A549 (cell line): ENCODE measurements at regions not wholly inside any gene's neighbourhood (a gene's known extent, or its start where the extent isn't known, plus 50 kb on each side); places are given as distances from the start of the nearest gene placed in this dataset.
A peak's percentile ranks its signal among the peaks of the same experiment; 100 is the strongest.

Experiments used
- ATAC-seq, 2 experiments: fragments of 200-7000 bp in 1 of 2; fragments of >200 bp in 1 of 2; cut with Nextera tagmentation in 1 of 2; cut with Tn5 transposase in 1 of 2; 3 replicates each; pipeline versions ENCODE4 v1.8.0 to v1.9.1; 2018 to 2020; ENCODE audit warnings: mild to moderate bottlenecking in 1 of 2, moderate library complexity in 1 of 2
- CTCF ChIA-PET: fragments of 300-600 bp; sonication (Branson Sonifier 250); formaldehyde crosslinking; extraction: SDS; loops from one replicate; lab custom pipeline; 2021; ENCODE audit warnings: antibody characterized with exemption, inconsistent platforms; lab: Yijun Ruan, JAX
- POLR2A ChIA-PET: fragments of 350-600 bp; formaldehyde crosslinking; extraction: SDS; loops from one replicate; lab custom pipeline; 2021; ENCODE audit warnings: antibody characterized with exemption, inconsistent platforms; lab: Yijun Ruan, JAX
- DNase-seq, 2 experiments: peaks; one replicate each; pipeline versions ENCODE4 v3.0.0 to v3.0.0-alpha.2; 2011 to 2016; ENCODE audit warnings: low read depth in 1 of 2, low spot score in 1 of 2
- FAIRE-seq: peaks from 2 replicates; lab custom pipeline; 2011; peaks lifted over from hg19 to GRCh38; lab: Jason Lieb, UNC
- H3K27ac ChIP-seq, 2 experiments: fragments of >200 bp; sonication (Bioruptor Twin); formaldehyde crosslinking; 3 replicates each; pipeline ENCODE4 v1.5.1; 2016 to 2017
- H3K4me1 ChIP-seq: fragments of >200 bp; sonication (Bioruptor Twin); formaldehyde crosslinking; 3 replicates; pipeline ENCODE4 v1.6.1; 2016
- H3K4me2 ChIP-seq: fragments of >200 bp; sonication (Bioruptor Twin); formaldehyde crosslinking; 3 replicates; pipeline ENCODE4 v1.6.1; 2016
- H3K4me3 ChIP-seq: fragments of >200 bp; sonication (Bioruptor Twin); formaldehyde crosslinking; 3 replicates; pipeline ENCODE4 v1.5.1; 2016
- H3K9me3 ChIP-seq: fragments of >200 bp; sonication (Bioruptor Twin); formaldehyde crosslinking; 3 replicates; pipeline ENCODE4 v1.6.1; 2016
- BHLHE40 ChIP-seq: IDR thresholded peaks from 2 replicates; pipeline ENCODE4 v1.6.1; 2012; ENCODE audit warnings: low read depth, low read length, inconsistent platforms
- CBX8 ChIP-seq: fragments of 200-600 bp; sonication (generic); IDR thresholded peaks from 2 replicates; pipeline ENCODE4 v1.6.1; 2016
- CEBPB ChIP-seq, 2 experiments: fragments of >200 bp in 1 of 2; sonication (Bioruptor Twin) in 1 of 2; formaldehyde crosslinking in 1 of 2; IDR thresholded peaks; 2 replicates each; pipeline ENCODE4 v1.6.1; 2012 to 2016
- CHD4 ChIP-seq: fragments of 200-600 bp; sonication (generic); IDR thresholded peaks from 2 replicates; pipeline ENCODE4 v1.6.1; 2016; ENCODE audit warnings: antibody characterized with exemption, mild to moderate bottlenecking, borderline replicate concordance
- EHF ChIP-seq: fragments of 250-450 bp; sonication (Bioruptor Pico); IDR thresholded peaks from 2 replicates; pipeline ENCODE4 v1.5.0; 2020; ENCODE audit warnings: mild to moderate bottlenecking
- ESRRA ChIP-seq: fragments of 150-350 bp; IDR thresholded peaks from 2 replicates; pipeline ENCODE4 v1.6.1; 2014; ENCODE audit warnings: mild to moderate bottlenecking, low read length, borderline replicate concordance
- FOXS1 ChIP-seq: fragments of 250-450 bp; sonication (Bioruptor Pico); IDR thresholded peaks from 2 replicates; pipeline ENCODE4 v1.5.0; 2020; ENCODE audit warnings: mild to moderate bottlenecking, moderate library complexity
- GATA3 ChIP-seq: IDR thresholded peaks from 2 replicates; pipeline ENCODE4 v1.6.1; 2012; ENCODE audit warnings: borderline replicate concordance
- HEYL ChIP-seq: fragments of 250-450 bp; sonication (Bioruptor Pico); IDR thresholded peaks from 2 replicates; pipeline ENCODE4 v1.8.0; 2021; ENCODE audit warnings: mild to moderate bottlenecking, moderate library complexity
- HOXA7 ChIP-seq: fragments of 250-450 bp; sonication (Bioruptor Pico); IDR thresholded peaks from 2 replicates; pipeline ENCODE4 v1.5.0; 2020; ENCODE audit warnings: mild to moderate bottlenecking, moderate library complexity
- HOXB13 ChIP-seq: fragments of 250-450 bp; sonication (Bioruptor Pico); IDR thresholded peaks from 2 replicates; pipeline ENCODE4 v1.5.0; 2020; ENCODE audit warnings: low read depth, mild to moderate bottlenecking, moderate library complexity
- HOXB5 ChIP-seq: fragments of 250-450 bp; sonication (Bioruptor Pico); IDR thresholded peaks from 2 replicates; pipeline ENCODE4 v1.5.0; 2020; ENCODE audit warnings: mild to moderate bottlenecking, moderate library complexity
- MAFK ChIP-seq: fragments of 450-650 bp; IDR thresholded peaks from 2 replicates; pipeline ENCODE4 v1.6.1; 2014; ENCODE audit not compliant: partially characterized antibody
- MAX ChIP-seq: IDR thresholded peaks from 2 replicates; pipeline ENCODE4 v1.6.1; 2012
- MAZ ChIP-seq: fragments of 150-350 bp; IDR thresholded peaks from 2 replicates; pipeline ENCODE4 v1.6.1; 2014; ENCODE audit warnings: antibody characterized with exemption, low read depth, low read length, borderline replicate concordance
- NFE2L2 ChIP-seq: fragments of 150-350 bp; conservative IDR thresholded peaks from 2 replicates; pipeline ENCODE4 v1.6.1; 2014; ENCODE audit warnings: low read length
- NR3C1 ChIP-seq: fragments of >200 bp; sonication (Bioruptor Twin); formaldehyde crosslinking; IDR thresholded peaks from 3 replicates; pipeline ENCODE4 v1.6.1; 2017
- RFX5 ChIP-seq: fragments of 450-650 bp; IDR thresholded peaks from 2 replicates; pipeline ENCODE4 v1.7.1; 2014; ENCODE audit warnings: antibody characterized with exemption, mild to moderate bottlenecking, moderate library complexity
- RNF2 ChIP-seq: fragments of 200-600 bp; sonication (generic); IDR thresholded peaks from 2 replicates; pipeline ENCODE4 v1.6.1; 2016; ENCODE audit warnings: low read depth, mild to moderate bottlenecking, antibody characterized with exemption, moderate library complexity, borderline replicate concordance
- SMC3 ChIP-seq: fragments of >200 bp; sonication (Bioruptor Twin); formaldehyde crosslinking; IDR thresholded peaks from 3 replicates; pipeline ENCODE4 v1.6.1; 2018; ENCODE audit warnings: inconsistent platforms
- SREBF2 ChIP-seq: fragments of 450-650 bp; IDR thresholded peaks from 2 replicates; pipeline ENCODE4 v1.6.1; 2014; ENCODE audit warnings: mild to moderate bottlenecking, moderate library complexity
- TP53 ChIP-seq: fragments of 250-450 bp; sonication (Bioruptor Pico); IDR thresholded peaks from 2 replicates; pipeline ENCODE4 v1.5.0; 2021; ENCODE audit warnings: mild to moderate bottlenecking, moderate library complexity
- USF2 ChIP-seq: fragments of 450-650 bp; IDR thresholded peaks from 2 replicates; pipeline ENCODE4 v1.6.1; 2014; ENCODE audit warnings: antibody characterized with exemption
- ZC3H11A ChIP-seq: fragments of 450-650 bp; IDR thresholded peaks from 2 replicates; pipeline ENCODE4 v1.6.1; 2014; ENCODE audit warnings: antibody characterized with exemption, mild to moderate bottlenecking
- ZFP36 ChIP-seq: fragments of 450-650 bp; IDR thresholded peaks from 2 replicates; pipeline ENCODE4 v1.6.1; 2014; ENCODE audit warnings: borderline replicate concordance; ENCODE audit not compliant: partially characterized antibody
- ZNF302 ChIP-seq: fragments of 250-450 bp; sonication (Bioruptor Pico); IDR thresholded peaks from 2 replicates; pipeline ENCODE4 v1.9.0; 2021; ENCODE audit warnings: inconsistent platforms, mild to moderate bottlenecking, moderate library complexity
- WGBS: methylation state at CpG from one replicate; pipeline ENCODE4 v1.1.6; 2017; ENCODE audit errors: missing lambda C conversion rate; 5-methylcytosine and 5-hydroxymethylcytosine counted together
- TF ChIP-seq, protein P1 (sequence below): fragments of >200 bp; sonication (Bioruptor Twin); formaldehyde crosslinking; IDR thresholded peaks from 2 replicates; pipeline ENCODE4 v1.6.1; 2016
- TF ChIP-seq, protein P2 (sequence below): fragments of >200 bp; sonication (Bioruptor Twin); formaldehyde crosslinking; IDR thresholded peaks from 3 replicates; pipeline ENCODE4 v1.6.1; 2016
- TF ChIP-seq, protein P3 (sequence below): fragments of 200-600 bp; sonication (generic); IDR thresholded peaks from 2 replicates; pipeline ENCODE4 v1.6.1; 2016; ENCODE audit warnings: antibody characterized with exemption, mild to moderate bottlenecking, moderate library complexity
- TF ChIP-seq, protein P4 (sequence below): IDR thresholded peaks from 2 replicates; pipeline ENCODE4 v1.6.1; 2012; ENCODE audit warnings: low read depth, borderline replicate concordance

DNA sequence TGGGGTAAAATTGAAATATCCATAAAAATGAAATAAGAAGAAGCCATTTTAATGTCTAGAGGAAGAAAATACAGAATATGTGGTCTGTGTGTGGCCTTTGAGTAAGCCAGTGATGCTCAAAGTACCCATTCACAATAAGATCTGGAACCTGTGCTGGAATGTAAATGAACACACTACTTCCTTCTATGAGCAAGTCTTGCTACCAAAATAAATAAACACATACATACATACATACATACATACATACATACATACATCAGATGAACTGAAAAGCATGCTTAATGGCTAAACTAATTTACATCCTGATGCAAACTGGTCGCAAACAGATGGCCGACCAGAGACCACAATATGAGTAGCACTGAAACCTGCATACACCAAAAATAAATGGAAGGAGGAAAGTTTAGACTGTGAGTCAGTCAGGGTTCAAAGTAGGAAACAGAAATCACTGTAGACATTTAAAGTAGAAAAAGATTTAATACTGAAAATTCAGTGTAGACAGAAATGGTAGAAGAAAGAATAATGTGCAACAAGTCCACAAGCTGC, 317.6 kb downstream of the CAAP1 start:
- 26% methylated on average over 2 of the region's 2 CpGs for WGBS
- FAIRE-seq: no peak
- DNase-seq: no peak
- H3K9me3 ChIP-seq: no peaks in the 10 kb centered on the region
- H3K27ac ChIP-seq: no peak overlapping the region
- no peak for ATAC-seq
- no peak overlapping the region for H3K4me2 ChIP-seq
- ChIA-PET POLR2A (no interaction called here), CTCF (no interaction called here)
- no peak overlapping the region for H3K4me3 ChIP-seq
- TF ChIP-seq SREBF2 (no peak), ESRRA (no peak), TP53 (CRISPR knock-in tag) (no peak), CEBPB (IDR thresholded peaks at IDR 0.05) (no peak), RNF2 (no peak), MAFK (no peak), MAZ (no peak), SMC3 (no peak), MAX (no peak), CHD4 (no peak), GATA3 (no peak), EHF (no peak), FOXS1 (CRISPR knock-in tag) (no peak), ZFP36 (no peak), ZNF302 (CRISPR knock-in tag) (no peak)
- TF ChIP-seq, protein P1, sequence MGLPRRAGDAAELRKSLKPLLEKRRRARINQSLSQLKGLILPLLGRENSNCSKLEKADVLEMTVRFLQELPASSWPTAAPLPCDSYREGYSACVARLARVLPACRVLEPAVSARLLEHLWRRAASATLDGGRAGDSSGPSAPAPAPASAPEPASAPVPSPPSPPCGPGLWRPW: no peak
- no peaks in the 10 kb centered on the region for H3K4me1 ChIP-seq

DNA sequence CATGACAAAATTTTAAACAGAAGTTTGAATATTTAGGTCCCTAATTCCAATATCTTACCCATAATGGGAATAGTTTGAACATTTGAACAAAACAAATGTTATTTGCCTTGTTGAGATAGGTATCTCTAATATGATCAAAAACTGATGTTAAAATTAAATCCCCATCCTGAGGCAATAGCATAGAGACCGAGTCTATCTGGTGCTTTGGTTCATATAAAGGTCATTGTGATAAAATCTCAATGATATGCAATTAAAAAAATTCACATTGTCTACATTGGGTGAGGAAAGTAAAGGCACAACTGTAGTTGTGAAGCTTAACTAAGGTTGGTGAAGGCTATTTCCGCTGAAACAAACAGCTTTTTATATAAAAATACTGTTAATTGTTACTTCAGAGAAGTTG, 318.3 kb downstream of the CAAP1 start:
- no peak overlapping the region for H3K4me3 ChIP-seq
- POLR2A ChIA-PET: no interaction called here
- CTCF ChIA-PET: no interaction called here
- H3K4me1 ChIP-seq: no peaks in the 10 kb centered on the region
- TF ChIP-seq ZNF302 (CRISPR knock-in tag): no peak
- no peak for TF ChIP-seq SREBF2
- no peak for TF ChIP-seq TP53 (CRISPR knock-in tag)
- TF ChIP-seq MAFK: no peak
- TF ChIP-seq HEYL (CRISPR knock-in tag): no peak
- TF ChIP-seq GATA3: no peak
- no peak for TF ChIP-seq USF2
- no peak for TF ChIP-seq RFX5
- H3K9me3 ChIP-seq: no peaks in the 10 kb centered on the region
- H3K4me2 ChIP-seq: no peak overlapping the region
- DNase-seq: no peak
- H3K27ac ChIP-seq: no peak overlapping the region
- ATAC-seq: no peak
- WGBS: 0% methylated on average over 2 of the region's 2 CpGs
- peak; percentile 54 for FAIRE-seq

- Histone ChIP-seq H3K4me2 (no peak overlapping the region), H3K27ac (no peak overlapping the region), H3K4me1 (no peaks in the 10 kb centered on the region), H3K9me3 (no peaks in the 10 kb centered on the region), H3K4me3 (no peak overlapping the region)
- ATAC-seq (no peak), FAIRE-seq (no peak), DNase-seq (no peak)
- POLR2A ChIA-PET: no interaction called here
- CTCF ChIA-PET: interaction anchor here (0.6 kb wide), 1 partner anchor 72 kb away, joined by 3 read pairs; no protein-coding TSS in a partner anchor
- 1% methylated on average over 2 of the region's 2 CpGs for WGBS
- TF ChIP-seq NFE2L2 (no peak), NR3C1 (no peak), ZC3H11A (no peak), BHLHE40 (no peak), CBX8 (no peak), CHD4 (no peak), RNF2 (no peak), ZFP36 (no peak), SREBF2 (no peak), HOXA7 (CRISPR knock-in tag) (no peak), ZNF302 (CRISPR knock-in tag) (no peak), HOXB5 (CRISPR knock-in tag) (no peak), HOXB13 (no peak)
- TF ChIP-seq, protein P2, sequence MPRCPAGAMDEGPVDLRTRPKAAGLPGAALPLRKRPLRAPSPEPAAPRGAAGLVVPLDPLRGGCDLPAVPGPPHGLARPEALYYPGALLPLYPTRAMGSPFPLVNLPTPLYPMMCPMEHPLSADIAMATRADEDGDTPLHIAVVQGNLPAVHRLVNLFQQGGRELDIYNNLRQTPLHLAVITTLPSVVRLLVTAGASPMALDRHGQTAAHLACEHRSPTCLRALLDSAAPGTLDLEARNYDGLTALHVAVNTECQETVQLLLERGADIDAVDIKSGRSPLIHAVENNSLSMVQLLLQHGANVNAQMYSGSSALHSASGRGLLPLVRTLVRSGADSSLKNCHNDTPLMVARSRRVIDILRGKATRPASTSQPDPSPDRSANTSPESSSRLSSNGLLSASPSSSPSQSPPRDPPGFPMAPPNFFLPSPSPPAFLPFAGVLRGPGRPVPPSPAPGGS: no peak
- TF ChIP-seq, protein P3, sequence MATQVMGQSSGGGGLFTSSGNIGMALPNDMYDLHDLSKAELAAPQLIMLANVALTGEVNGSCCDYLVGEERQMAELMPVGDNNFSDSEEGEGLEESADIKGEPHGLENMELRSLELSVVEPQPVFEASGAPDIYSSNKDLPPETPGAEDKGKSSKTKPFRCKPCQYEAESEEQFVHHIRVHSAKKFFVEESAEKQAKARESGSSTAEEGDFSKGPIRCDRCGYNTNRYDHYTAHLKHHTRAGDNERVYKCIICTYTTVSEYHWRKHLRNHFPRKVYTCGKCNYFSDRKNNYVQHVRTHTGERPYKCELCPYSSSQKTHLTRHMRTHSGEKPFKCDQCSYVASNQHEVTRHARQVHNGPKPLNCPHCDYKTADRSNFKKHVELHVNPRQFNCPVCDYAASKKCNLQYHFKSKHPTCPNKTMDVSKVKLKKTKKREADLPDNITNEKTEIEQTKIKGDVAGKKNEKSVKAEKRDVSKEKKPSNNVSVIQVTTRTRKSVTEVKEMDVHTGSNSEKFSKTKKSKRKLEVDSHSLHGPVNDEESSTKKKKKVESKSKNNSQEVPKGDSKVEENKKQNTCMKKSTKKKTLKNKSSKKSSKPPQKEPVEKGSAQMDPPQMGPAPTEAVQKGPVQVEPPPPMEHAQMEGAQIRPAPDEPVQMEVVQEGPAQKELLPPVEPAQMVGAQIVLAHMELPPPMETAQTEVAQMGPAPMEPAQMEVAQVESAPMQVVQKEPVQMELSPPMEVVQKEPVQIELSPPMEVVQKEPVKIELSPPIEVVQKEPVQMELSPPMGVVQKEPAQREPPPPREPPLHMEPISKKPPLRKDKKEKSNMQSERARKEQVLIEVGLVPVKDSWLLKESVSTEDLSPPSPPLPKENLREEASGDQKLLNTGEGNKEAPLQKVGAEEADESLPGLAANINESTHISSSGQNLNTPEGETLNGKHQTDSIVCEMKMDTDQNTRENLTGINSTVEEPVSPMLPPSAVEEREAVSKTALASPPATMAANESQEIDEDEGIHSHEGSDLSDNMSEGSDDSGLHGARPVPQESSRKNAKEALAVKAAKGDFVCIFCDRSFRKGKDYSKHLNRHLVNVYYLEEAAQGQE: no peak
- TF ChIP-seq, protein P4, sequence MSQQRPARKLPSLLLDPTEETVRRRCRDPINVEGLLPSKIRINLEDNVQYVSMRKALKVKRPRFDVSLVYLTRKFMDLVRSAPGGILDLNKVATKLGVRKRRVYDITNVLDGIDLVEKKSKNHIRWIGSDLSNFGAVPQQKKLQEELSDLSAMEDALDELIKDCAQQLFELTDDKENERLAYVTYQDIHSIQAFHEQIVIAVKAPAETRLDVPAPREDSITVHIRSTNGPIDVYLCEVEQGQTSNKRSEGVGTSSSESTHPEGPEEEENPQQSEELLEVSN: no peak
Measured at GRCh38 chr9:26567976-26568375, 324.6 kb downstream of the CAAP1 start.
